IPS-15b (cell line): ENCODE measurements at regions not wholly inside any gene's neighbourhood (a gene's known extent, or its start where the extent isn't known, plus 50 kb on each side); places are given as distances from the start of the nearest gene placed in this dataset.
"Not testable (repeated sequence)": the region's sequence is repeated elsewhere in the genome, so short reads cannot be mapped to it uniquely, and the experiment has no call there.

Experiments
- H3K27me3 ChIP-seq: one replicate; pipeline ENCODE4 v1.6.1; 2013; ENCODE audit warnings: low read length; ENCODE audit not compliant: control insufficient read depth, insufficient read depth
- H3K36me3 ChIP-seq: one replicate; pipeline ENCODE4 v1.6.1; 2013; ENCODE audit warnings: low read length; ENCODE audit not compliant: control insufficient read depth, insufficient read depth
- H3K4me1 ChIP-seq: one replicate; pipeline ENCODE4 v1.6.1; 2013; ENCODE audit warnings: mild to moderate bottlenecking, low read length; ENCODE audit not compliant: control insufficient read depth, insufficient read depth
- H3K4me3 ChIP-seq: one replicate; pipeline ENCODE4 v1.5.1; 2013; ENCODE audit warnings: low read depth, low read length
- H3K9ac ChIP-seq: one replicate; pipeline ENCODE4 v1.6.1; 2013; ENCODE audit warnings: low read depth, mild to moderate bottlenecking, low read length
- H3K9me3 ChIP-seq: one replicate; pipeline ENCODE4 v1.6.1; 2013; ENCODE audit warnings: mild to moderate bottlenecking, low read length; ENCODE audit not compliant: control insufficient read depth, insufficient read depth

DNA sequence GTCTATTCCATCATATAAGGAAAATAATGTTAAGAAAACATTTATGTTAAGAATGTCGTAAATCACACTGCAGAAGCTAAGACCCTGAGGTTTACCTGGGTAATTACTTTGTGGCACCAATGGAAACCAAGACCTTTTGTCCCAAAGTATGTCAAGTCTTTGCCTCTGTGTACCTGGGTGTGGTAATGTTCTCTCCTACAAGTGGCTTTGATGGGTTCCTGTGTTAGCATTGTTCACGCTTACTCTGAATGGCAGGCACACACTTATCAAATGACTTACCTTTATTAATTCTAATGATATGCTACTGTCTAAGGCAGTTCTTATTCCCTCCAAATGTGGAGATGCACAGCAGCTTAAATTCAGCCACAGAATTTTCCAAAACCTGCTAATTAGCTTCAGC is 206.1 kb downstream of the KCTD12 start:
- Histone ChIP-seq H3K27me3 (no peaks in the 10 kb centered on the region), H3K36me3 (no peaks in the 10 kb centered on the region), H3K4me1 (no peaks in the 10 kb centered on the region), H3K9ac (no peak overlapping the region), H3K4me3 (no peak overlapping the region), H3K9me3 (no peaks in the 10 kb centered on the region)

DNA sequence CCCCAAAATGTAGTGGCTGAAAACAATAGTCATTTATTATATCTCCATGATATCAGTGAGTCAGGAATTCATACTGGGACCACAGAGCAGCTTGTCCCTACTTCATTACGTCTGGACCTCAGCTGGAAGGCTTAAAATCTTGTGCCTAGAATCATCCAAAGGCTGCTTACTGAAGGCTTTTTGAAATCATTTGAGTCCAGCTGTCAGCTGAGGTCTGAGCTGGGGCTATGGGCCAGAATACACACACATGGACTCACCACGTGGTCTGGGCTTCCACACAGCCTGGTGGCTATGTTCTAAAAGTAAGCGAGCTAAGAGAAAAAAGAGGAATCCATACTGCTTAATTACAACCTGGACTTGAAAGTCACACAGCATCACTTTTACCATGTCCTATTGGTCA is 209.2 kb downstream of the KCTD12 start:
- Histone ChIP-seq H3K27me3 (no peaks in the 10 kb centered on the region), H3K9ac (no peak overlapping the region)

DNA sequence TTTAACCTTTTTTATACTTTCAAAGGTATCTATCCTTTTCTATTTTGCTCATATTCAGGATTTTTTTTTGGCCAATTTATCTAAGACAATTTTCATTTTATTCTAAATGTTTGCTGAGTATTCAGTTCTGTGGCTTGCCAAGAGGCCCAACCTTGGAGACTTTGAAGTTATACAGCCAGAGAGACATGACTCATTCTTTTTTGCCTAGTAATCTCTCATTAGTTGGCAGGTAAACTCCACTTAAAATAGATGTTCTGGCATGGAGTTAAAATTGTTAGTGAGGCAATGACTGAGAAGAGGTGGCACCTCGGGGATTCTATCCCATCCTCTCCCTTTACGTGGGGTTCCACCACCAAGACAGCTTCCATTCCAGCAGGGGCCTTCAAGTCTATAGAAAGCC is 213.8 kb downstream of the KCTD12 start:
- no peaks in the 10 kb centered on the region for H3K4me1 ChIP-seq
- H3K36me3 ChIP-seq: no peaks in the 10 kb centered on the region
- H3K27me3 ChIP-seq: no peaks in the 10 kb centered on the region
- no peak overlapping the region for H3K4me3 ChIP-seq
- no peak overlapping the region for H3K9ac ChIP-seq
- H3K9me3 ChIP-seq: no peaks in the 10 kb centered on the region

More for the DNA sequence above, 209.2 kb downstream of the KCTD12 start:
- Histone ChIP-seq H3K4me1 (no peaks in the 10 kb centered on the region), H3K36me3 (no peaks in the 10 kb centered on the region), H3K4me3 (no peak overlapping the region), H3K9me3 (no peaks in the 10 kb centered on the region)

DNA sequence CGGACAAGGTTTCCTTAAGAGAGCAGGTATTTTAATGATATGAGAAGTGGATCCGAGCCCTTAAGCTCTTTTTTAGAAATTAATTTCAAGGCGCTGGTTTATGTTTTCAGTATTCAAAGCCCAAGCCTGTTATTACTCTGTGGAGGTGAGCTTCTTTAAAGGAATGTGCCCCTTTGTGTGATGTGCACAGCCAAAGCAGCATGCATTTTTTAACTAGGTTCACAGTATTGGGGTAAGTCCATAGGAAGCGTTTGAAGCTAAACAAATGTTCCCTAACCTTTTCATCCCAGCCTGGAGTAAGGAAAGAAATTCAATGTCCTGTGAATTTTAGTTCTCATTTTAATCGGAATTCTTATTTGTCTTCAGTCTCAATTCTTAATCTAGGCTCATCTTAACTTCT is 217.5 kb downstream of the KCTD12 start:
- Histone ChIP-seq H3K4me1 (no peaks in the 10 kb centered on the region), H3K27me3 (no peaks in the 10 kb centered on the region), H3K9ac (no peak overlapping the region), H3K9me3 (no peaks in the 10 kb centered on the region), H3K36me3 (no peaks in the 10 kb centered on the region), H3K4me3 (no peak overlapping the region)

DNA sequence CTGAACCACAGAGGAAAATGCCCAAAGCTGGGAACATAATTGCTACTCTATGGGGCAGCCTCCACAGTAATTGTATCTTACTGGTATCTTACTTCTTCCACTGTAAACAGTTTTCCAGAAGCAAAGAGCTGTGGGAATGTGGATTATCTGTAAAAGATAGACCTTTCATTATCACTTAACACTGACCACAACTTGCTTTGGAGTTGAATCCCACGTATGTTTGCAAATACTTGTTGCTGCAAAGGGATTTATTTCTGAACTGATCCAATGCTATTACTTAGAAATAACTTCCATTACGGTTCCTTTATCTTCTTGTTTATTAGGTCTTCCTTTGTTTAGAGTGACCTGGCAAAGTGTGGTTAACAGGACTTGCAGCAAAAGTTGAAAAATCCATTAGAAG is 218.1 kb downstream of the KCTD12 start:
- Histone ChIP-seq H3K36me3 (no peaks in the 10 kb centered on the region), H3K4me3 (no peak overlapping the region), H3K4me1 (no peaks in the 10 kb centered on the region), H3K9ac (no peak overlapping the region), H3K9me3 (no peaks in the 10 kb centered on the region), H3K27me3 (no peaks in the 10 kb centered on the region)

DNA sequence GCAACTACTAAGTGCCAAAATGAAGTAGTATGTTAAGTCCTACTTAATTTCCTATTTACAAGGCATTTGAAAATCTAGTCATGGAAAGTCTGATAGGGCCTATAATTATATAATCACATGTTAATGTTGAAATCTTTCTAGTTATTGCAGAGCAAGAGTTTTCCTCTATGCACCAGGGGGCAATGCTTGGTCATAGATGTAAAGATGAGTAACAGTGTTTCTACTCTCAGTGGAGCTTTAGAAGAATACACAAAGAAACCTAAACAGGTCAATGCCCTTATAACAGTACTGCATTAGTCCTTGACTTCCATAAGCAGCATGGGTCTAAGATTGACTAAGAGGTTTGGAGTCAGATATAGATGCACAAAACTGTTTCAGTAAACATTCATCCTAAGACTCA is 218.7 kb downstream of the KCTD12 start:
- H3K36me3 ChIP-seq: no peaks in the 10 kb centered on the region
- no peak overlapping the region for H3K9ac ChIP-seq
- H3K9me3 ChIP-seq: no peaks in the 10 kb centered on the region

DNA sequence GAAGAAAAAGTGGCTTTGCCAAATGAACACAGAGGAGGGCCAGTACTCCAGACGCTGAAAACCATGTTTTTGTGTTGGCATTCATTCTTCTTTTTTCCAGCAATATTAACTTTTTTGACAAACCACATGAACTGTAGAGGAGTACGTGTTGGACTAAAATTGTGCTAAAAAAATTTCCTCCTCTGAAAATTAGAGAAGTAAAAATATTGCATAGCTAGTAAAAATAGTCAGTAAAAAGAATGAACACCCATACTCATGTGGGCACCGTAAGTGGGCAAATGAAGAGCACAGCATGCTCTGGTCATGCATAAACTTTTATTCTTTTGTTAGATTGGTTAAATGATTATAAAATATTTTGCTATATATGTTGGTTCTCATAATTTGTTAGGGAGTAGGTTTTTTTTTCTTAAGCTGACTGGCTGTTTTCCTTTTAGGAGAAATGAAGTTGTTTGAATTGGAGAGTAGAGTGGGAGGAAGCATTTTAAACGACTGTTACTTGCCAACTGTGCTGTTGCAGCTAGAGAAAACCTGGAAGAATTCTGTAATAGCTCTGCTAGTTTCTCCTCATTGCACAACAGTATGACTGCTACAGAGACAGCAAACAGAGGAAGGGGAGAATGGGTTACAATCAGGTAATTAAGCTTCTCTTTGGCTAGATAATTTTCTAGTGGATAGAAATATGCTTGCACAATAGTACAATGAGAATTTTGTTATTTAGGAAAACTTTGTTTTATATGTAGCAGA is 222.4 kb downstream of the KCTD12 start:
- H3K9ac ChIP-seq: no peak overlapping the region
- H3K4me1 ChIP-seq: no peaks in the 10 kb centered on the region
- no peaks in the 10 kb centered on the region for H3K27me3 ChIP-seq
- H3K4me3 ChIP-seq: no peak overlapping the region
- no peaks in the 10 kb centered on the region for H3K9me3 ChIP-seq
- no peaks in the 10 kb centered on the region for H3K36me3 ChIP-seq

More for the DNA sequence above, 218.7 kb downstream of the KCTD12 start:
- H3K4me3 ChIP-seq: no peak overlapping the region
- H3K4me1 ChIP-seq: no peaks in the 10 kb centered on the region
- H3K27me3 ChIP-seq: no peaks in the 10 kb centered on the region

DNA sequence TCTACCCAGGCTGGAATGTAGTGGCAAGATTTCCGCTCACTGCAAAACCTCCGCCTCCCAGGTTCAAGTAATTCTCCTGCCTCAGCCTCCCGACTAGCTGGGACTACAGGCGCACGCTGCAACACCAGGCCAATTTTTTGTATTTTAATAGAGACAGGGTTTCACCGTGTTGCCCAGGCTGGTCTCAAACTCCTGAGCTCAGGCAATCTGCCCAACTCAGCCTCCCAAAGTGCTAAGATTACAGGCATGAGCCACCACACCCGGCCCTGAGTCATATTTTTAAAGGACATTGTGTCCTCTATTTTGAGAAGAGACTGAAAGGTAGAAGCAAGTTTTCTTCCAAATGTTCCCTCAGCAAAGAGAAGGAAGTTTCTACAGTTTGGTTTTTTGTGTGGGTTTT is 227.1 kb downstream of the KCTD12 start:
- not testable (repeated sequence) for H3K9me3 ChIP-seq, H3K4me3 ChIP-seq, H3K4me1 ChIP-seq, H3K27me3 ChIP-seq, H3K36me3 ChIP-seq, H3K9ac ChIP-seq

DNA sequence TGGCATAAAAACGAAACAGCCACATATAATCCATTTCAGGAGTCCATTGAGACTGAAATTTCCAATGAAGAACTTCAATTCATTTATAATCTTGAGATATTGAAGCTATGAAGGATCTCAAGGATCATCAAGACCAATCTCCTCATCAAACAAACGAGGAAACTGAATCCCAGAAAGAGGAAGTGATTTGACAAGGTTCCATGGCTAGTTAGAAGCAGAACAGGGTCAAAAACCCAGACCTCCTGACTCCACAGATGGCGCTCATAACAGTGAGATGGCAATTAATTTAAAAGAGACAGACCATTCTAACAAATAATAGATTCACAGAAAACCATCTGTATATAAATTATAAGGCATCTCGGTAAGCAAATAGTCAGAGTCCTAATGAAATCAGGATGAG is 229.7 kb downstream of the KCTD12 start:
- H3K9me3 ChIP-seq: no peaks in the 10 kb centered on the region
- H3K9ac ChIP-seq: no peak overlapping the region
- no peaks in the 10 kb centered on the region for H3K4me1 ChIP-seq
- no peaks in the 10 kb centered on the region for H3K36me3 ChIP-seq
- no peaks in the 10 kb centered on the region for H3K27me3 ChIP-seq
- no peak overlapping the region for H3K4me3 ChIP-seq

DNA sequence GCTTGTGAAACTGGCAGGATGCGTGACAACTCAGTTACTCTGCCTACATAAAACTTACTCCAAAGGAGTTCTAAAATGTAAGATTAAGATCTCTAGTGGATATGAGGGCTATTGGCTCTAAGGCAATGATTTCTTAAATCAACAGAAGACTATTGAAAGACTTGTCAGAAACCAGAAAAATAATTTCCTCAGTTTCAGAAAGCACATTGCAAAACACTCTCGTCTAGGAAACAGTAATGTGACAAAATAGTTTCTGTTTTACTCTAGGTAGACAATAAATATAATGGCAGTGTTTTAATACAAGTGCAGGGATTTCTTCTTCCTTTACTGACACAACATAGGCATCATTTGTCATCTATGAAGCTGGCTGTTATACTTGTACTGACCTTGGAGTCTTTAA is 230.1 kb downstream of the KCTD12 start:
- no peaks in the 10 kb centered on the region for H3K36me3 ChIP-seq
- no peaks in the 10 kb centered on the region for H3K27me3 ChIP-seq
- H3K9me3 ChIP-seq: no peaks in the 10 kb centered on the region
- H3K4me3 ChIP-seq: no peak overlapping the region
- no peaks in the 10 kb centered on the region for H3K4me1 ChIP-seq
- H3K9ac ChIP-seq: no peak overlapping the region

DNA sequence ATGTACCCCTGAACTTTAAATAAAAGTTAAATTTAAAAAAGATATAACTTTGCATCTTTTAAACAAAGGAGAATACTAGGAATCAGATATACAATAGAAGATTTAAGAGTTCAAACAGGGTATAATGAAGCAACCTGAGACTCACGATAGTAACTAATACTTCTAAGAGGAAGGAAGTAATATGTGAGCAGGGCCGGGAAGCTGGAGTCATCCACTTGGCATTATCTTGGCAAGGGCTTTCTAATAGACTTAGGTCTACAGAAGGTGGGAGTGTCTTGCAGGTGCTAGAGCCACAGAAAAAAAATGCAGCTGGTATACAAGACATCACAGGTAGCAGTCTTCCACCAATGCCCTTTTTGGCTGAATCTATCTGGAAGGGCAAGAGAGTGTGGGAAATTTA is 231.9 kb downstream of the KCTD12 start:
- Histone ChIP-seq H3K36me3 (no peaks in the 10 kb centered on the region), H3K4me1 (no peaks in the 10 kb centered on the region), H3K9ac (no peak overlapping the region), H3K4me3 (no peak overlapping the region), H3K9me3 (no peaks in the 10 kb centered on the region), H3K27me3 (no peaks in the 10 kb centered on the region)

DNA sequence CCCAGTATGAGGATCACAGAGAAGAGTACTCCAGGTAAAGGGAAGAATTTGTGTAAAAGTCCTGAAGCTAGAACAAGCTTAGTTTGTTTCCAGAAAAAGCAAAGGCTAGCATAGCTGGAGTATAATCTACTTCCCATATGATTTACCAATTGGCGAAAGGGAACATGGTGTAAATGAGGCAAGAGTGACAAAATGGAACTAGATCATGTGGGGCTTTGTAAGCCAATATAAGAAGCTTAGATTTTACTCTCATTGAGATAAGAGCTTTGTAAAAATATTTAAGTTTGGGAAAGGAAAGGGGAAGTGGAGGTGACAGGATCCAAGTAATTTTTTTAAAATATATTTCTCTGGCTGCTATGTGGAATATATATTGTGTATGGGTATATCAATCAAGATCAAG is 234.9 kb downstream of the KCTD12 start:
- Histone ChIP-seq H3K27me3 (no peaks in the 10 kb centered on the region), H3K9ac (no peak overlapping the region), H3K36me3 (no peaks in the 10 kb centered on the region), H3K9me3 (no peaks in the 10 kb centered on the region), H3K4me1 (no peaks in the 10 kb centered on the region), H3K4me3 (no peak overlapping the region)
